Trophoblast cell (in vitro differentiated cells and primary cell): ENCODE measurements at regions not wholly inside any gene's neighbourhood (a gene's known extent, or its start where the extent isn't known, plus 50 kb on each side); places are given as distances from the start of the nearest gene placed in this dataset.
"Not testable (repeated sequence)": the region's sequence is repeated elsewhere in the genome, so short reads cannot be mapped to it uniquely, and the experiment has no call there.

Source experiments
- DNase-seq, 2 donors: peaks; one replicate each; pipeline ENCODE4 v3.0.0-alpha.2; 2016
- H2AFZ ChIP-seq: 2 replicates; pipeline ENCODE4 v1.6.1; 2013; ENCODE audit warnings: low read length, moderate library complexity, mild to moderate bottlenecking; ENCODE audit not compliant: insufficient read depth, poor library complexity
- H2AK5ac ChIP-seq: 2 replicates; pipeline ENCODE4 v1.6.1; 2013; ENCODE audit warnings: mild to moderate bottlenecking, low read length
- H2BK120ac ChIP-seq: 2 replicates; pipeline ENCODE4 v1.6.1; 2013; ENCODE audit warnings: low read length, mild to moderate bottlenecking, moderate library complexity; ENCODE audit not compliant: insufficient read depth, poor library complexity
- H2BK12ac ChIP-seq: 2 replicates; pipeline ENCODE4 v1.6.1; 2013; ENCODE audit warnings: mild to moderate bottlenecking, low read length, moderate library complexity
- H2BK5ac ChIP-seq: 2 replicates; pipeline ENCODE4 v1.6.1; 2013; ENCODE audit warnings: low read length, low read depth, moderate library complexity, mild to moderate bottlenecking; ENCODE audit not compliant: poor library complexity
- H3K14ac ChIP-seq: 2 replicates; pipeline ENCODE4 v1.6.1; 2013; ENCODE audit warnings: mild to moderate bottlenecking, low read length
- H3K18ac ChIP-seq: 2 replicates; pipeline ENCODE4 v1.6.1; 2013; ENCODE audit warnings: mild to moderate bottlenecking, low read length
- H3K23ac ChIP-seq: 2 replicates; pipeline ENCODE4 v1.6.1; 2013; ENCODE audit warnings: low read length
- H3K27ac ChIP-seq: 2 replicates; pipeline ENCODE4 v1.5.1; 2013; ENCODE audit warnings: low read depth, mild to moderate bottlenecking, inconsistent platforms, low read length, moderate library complexity
- H3K27me3 ChIP-seq: 2 replicates; pipeline ENCODE4 v1.6.1; 2013; ENCODE audit warnings: inconsistent platforms, mild to moderate bottlenecking, low read length, moderate library complexity; ENCODE audit not compliant: insufficient read depth
- H3K36me3 ChIP-seq, 2 experiments: 1 replicate in 1 of 2; 2 replicates in 1 of 2; pipeline ENCODE4 v1.6.1; 2013; ENCODE audit warnings: low read length in 2 of 2, mild to moderate bottlenecking in 2 of 2, moderate library complexity in 1 of 2; ENCODE audit not compliant: insufficient read depth in 2 of 2, control insufficient read depth in 1 of 2
- H3K4ac ChIP-seq: 2 replicates; pipeline ENCODE4 v1.6.1; 2013; ENCODE audit warnings: low read depth, mild to moderate bottlenecking, low read length, moderate library complexity
- H3K4me1 ChIP-seq, 2 experiments: 1 replicate in 1 of 2; 2 replicates in 1 of 2; pipeline ENCODE4 v1.6.1; 2013; ENCODE audit warnings: low read length in 2 of 2, mild to moderate bottlenecking in 2 of 2, moderate library complexity in 1 of 2; ENCODE audit not compliant: insufficient read depth in 2 of 2, control insufficient read depth in 1 of 2
- H3K4me2 ChIP-seq: 2 replicates; pipeline ENCODE4 v1.6.1; 2013; ENCODE audit warnings: inconsistent platforms, mild to moderate bottlenecking, low read length, moderate library complexity
- H3K4me3 ChIP-seq: 2 replicates; pipeline ENCODE4 v1.5.1; 2013; ENCODE audit warnings: mild to moderate bottlenecking, low read depth, low read length, inconsistent platforms
- H3K79me1 ChIP-seq: one replicate; pipeline ENCODE4 v1.6.1; 2013; ENCODE audit warnings: low read length
- H3K79me2 ChIP-seq: 2 replicates; pipeline ENCODE4 v1.6.1; 2013; ENCODE audit warnings: low read length, mild to moderate bottlenecking; ENCODE audit not compliant: control insufficient read depth, insufficient read depth, poor library complexity
- H3K9ac ChIP-seq: 2 replicates; pipeline ENCODE4 v1.6.1; 2013; ENCODE audit warnings: mild to moderate bottlenecking, low read length
- H3K9me3 ChIP-seq: 2 replicates; pipeline ENCODE4 v1.6.1; 2013; ENCODE audit warnings: low read depth, mild to moderate bottlenecking, control low read depth, inconsistent platforms, low read length; ENCODE audit not compliant: insufficient read depth
- H4K12ac ChIP-seq: 2 replicates; pipeline ENCODE4 v1.6.1; 2013; ENCODE audit warnings: low read depth, mild to moderate bottlenecking, low read length, moderate library complexity
- H4K8ac ChIP-seq: 2 replicates; pipeline ENCODE4 v1.6.1; 2013; ENCODE audit warnings: low read depth, mild to moderate bottlenecking, low read length, moderate library complexity
- H4K91ac ChIP-seq: one replicate; pipeline ENCODE4 v1.6.1; 2013; ENCODE audit warnings: low read depth, mild to moderate bottlenecking, low read length, moderate library complexity
- WGBS: extraction: QIAGEN DNeasy Blood & Tissue Kit; methylation state at CpG from one replicate; pipeline ENCODE4 v1.1.7; 2013; ENCODE audit warnings: missing lambda C conversion rate; ENCODE audit not compliant: insufficient read length, insufficient coverage; ENCODE audit errors: extremely low coverage; 5-methylcytosine and 5-hydroxymethylcytosine counted together

DNA sequence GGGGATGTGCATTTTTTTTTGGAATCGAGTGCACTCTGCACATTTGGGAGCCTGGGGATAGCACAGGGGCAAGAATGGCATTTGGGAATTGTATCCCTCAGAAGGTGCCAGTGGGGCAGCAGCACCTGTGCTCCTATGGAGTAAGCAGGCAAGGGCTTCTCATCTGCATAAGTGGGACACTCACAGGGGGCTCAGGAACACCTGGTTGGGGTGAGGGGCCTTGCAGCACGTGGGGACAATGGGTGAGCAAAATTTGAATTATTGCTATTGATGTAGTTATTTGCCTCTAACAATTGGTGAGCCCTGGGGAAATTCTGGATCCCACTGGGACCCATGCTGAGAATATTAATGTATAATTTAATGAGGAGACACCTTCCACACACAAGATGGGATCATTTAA is 274.2 kb downstream of the TTC6 start:
- no peaks in the 10 kb centered on the region for H3K27me3 ChIP-seq
- no peaks in the 10 kb centered on the region for H3K79me1 ChIP-seq
- H4K91ac ChIP-seq: no peak overlapping the region
- H4K8ac ChIP-seq: no peak overlapping the region
- no peak overlapping the region for H2BK5ac ChIP-seq
- no peak overlapping the region for H3K4me2 ChIP-seq
- no peak overlapping the region for H2BK120ac ChIP-seq
- no peak overlapping the region for H3K27ac ChIP-seq
- H2AFZ ChIP-seq: no peak overlapping the region
- no peaks in the 10 kb centered on the region for H3K9me3 ChIP-seq
- no peaks in the 10 kb centered on the region for H3K4me1 ChIP-seq
- H3K23ac ChIP-seq: no peak overlapping the region
- H3K9ac ChIP-seq: no peak overlapping the region
- no peak overlapping the region for H4K12ac ChIP-seq
- no peak overlapping the region for H2AK5ac ChIP-seq
- H3K36me3 ChIP-seq: no peaks in the 10 kb centered on the region
- WGBS: no CpG with 5 or more reads among the region's 2 CpGs
- no peak overlapping the region for H3K4ac ChIP-seq
- no peak overlapping the region for H3K18ac ChIP-seq
- DNase-seq: no peak
- no peak overlapping the region for H3K14ac ChIP-seq
- H3K79me2 ChIP-seq: no peaks in the 10 kb centered on the region
- no peak overlapping the region for H3K4me3 ChIP-seq
- H2BK12ac ChIP-seq: no peak overlapping the region

GRCh38 chr14:37870170-37870569 is 274.7 kb downstream of the TTC6 start:
- Histone ChIP-seq H2BK12ac (no peak overlapping the region), H3K79me1 (no peaks in the 10 kb centered on the region), H3K27ac (no peak overlapping the region), H3K36me3 (no peaks in the 10 kb centered on the region), H2AK5ac (no peak overlapping the region), H3K4me3 (no peak overlapping the region), H3K9ac (no peak overlapping the region), H2BK120ac (no peak overlapping the region), H3K79me2 (no peaks in the 10 kb centered on the region), H3K4me1 (no peaks in the 10 kb centered on the region), H4K91ac (no peak overlapping the region), H3K18ac (no peak overlapping the region), H2BK5ac (no peak overlapping the region), H4K8ac (no peak overlapping the region), H4K12ac (no peak overlapping the region), H3K27me3 (no peaks in the 10 kb centered on the region), H3K9me3 (no peaks in the 10 kb centered on the region), H3K4me2 (no peak overlapping the region), H3K14ac (no peak overlapping the region), H3K23ac (no peak overlapping the region), H2AFZ (no peak overlapping the region), H3K4ac (no peak overlapping the region)
- DNase-seq: no peak
- WGBS: no CpG with 5 or more reads among the region's 5 CpGs

GRCh38 chr14:37870632-37871346 is 275.4 kb downstream of the TTC6 start:
- Histone ChIP-seq H3K36me3 (no peaks in the 10 kb centered on the region), H4K12ac (no peak overlapping the region), H2AFZ (no peak overlapping the region), H3K23ac (no peak overlapping the region), H3K4ac (no peak overlapping the region), H2AK5ac (no peak overlapping the region), H3K4me3 (no peak overlapping the region), H3K79me1 (no peaks in the 10 kb centered on the region), H3K4me2 (no peak overlapping the region), H4K91ac (no peak overlapping the region), H3K79me2 (no peaks in the 10 kb centered on the region), H2BK120ac (no peak overlapping the region), H3K9me3 (no peaks in the 10 kb centered on the region), H3K9ac (no peak overlapping the region), H2BK12ac (no peak overlapping the region), H3K14ac (no peak overlapping the region), H3K4me1 (no peaks in the 10 kb centered on the region), H3K27ac (no peak overlapping the region), H2BK5ac (no peak overlapping the region), H3K18ac (no peak overlapping the region), H4K8ac (no peak overlapping the region), H3K27me3 (no peaks in the 10 kb centered on the region)
- no CpG with 5 or more reads among the region's 11 CpGs for WGBS
- DNase-seq: no peak

DNA sequence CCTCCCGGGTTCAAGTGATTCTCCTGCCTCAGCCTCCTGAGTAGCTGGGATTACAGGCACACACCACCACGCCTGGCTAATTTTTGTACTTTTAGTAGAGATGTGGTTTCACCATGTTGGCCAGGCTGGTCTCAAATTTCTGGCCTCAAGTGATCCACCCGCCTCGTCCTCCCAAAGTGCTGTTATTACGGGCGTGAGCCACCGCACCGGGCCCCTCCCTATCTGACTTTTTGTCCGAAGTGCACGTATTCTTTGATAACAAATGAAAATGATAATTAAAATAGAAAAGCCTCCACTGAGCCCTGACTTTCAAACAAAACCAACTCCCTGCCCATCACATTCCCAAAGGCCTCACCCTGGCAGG is 278.6 kb downstream of the TTC6 start:
- H3K23ac ChIP-seq, H2BK5ac ChIP-seq, H2AFZ ChIP-seq, H2AK5ac ChIP-seq, H3K9me3 ChIP-seq, H4K12ac ChIP-seq, H3K18ac ChIP-seq, H3K27me3 ChIP-seq, H3K14ac ChIP-seq, H3K36me3 ChIP-seq, H4K8ac ChIP-seq, DNase-seq, H2BK12ac ChIP-seq, H3K4me1 ChIP-seq, H3K4ac ChIP-seq, H3K79me2 ChIP-seq, H3K27ac ChIP-seq, H3K9ac ChIP-seq, H3K4me3 ChIP-seq, H2BK120ac ChIP-seq, H3K79me1 ChIP-seq, H3K4me2 ChIP-seq, H4K91ac ChIP-seq: not testable (repeated sequence)
- no CpG with 5 or more reads among the region's 10 CpGs for WGBS
